HG02970 (cell line): ENCODE measurements at regions not wholly inside any gene's neighbourhood (a gene's known extent, or its start where the extent isn't known, plus 50 kb on each side); places are given as distances from the start of the nearest gene placed in this dataset.

Experiments
- ATAC-seq: cut with Tn5 transposase; IDR thresholded peaks from one replicate; pipeline ENCODE4 v1.9.1; 2021; ENCODE audit warnings: mild to moderate bottlenecking, moderate library complexity, moderate number of reproducible peaks; ENCODE audit not compliant: unreplicated experiment, low FRiP score

DNA sequence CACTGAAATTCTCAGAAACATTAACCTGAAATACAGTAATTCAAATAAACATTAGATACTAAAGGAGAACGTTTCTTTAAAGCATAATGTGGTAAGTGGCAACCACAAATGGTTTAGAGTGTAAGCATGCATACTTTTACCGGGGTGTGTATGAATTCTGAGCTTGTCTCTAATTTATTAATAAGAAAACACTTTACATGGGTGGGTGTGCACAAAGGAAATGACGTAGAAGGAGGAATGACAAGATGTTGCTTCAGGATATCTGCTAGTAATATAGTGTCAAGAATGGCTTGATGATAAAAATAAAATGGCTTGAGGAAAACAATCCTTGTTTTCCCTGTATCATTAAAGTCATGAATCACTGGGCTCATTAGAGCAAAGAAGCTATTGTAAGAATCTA is 92.5 kb downstream of the ARL4A start:
- ATAC-seq = no peak

DNA sequence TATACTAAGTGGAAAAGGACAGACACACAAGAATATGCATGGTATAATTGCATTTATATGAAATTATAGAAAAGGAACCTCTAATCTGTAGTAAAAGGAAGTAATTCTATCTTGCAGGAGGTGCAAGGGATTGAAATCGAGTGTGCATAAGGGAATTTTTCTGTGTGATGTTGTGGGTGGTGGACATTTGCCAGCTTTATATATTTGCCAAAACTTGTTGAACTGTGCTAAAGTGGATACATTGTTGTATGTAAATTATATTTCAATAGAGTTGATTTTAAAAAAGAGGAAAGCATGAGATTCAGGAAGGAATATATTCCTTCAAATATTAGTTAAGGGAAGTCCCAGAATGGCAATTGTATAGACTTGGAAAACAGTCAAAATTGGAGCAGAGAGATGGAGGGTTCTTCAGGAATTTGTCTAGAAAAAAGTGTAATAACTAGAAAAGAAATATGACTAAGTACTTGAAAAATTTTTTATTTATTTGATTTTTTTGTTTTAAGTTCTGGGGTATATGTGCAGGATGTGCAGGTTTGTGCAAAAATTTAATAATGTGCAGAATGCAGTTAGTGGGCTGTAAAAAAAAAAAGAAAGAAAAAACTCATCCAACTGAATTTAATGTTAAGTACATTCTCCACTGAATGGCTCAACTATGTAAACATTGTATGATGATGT is 96.1 kb downstream of the ARL4A start:
- no peak for ATAC-seq

DNA sequence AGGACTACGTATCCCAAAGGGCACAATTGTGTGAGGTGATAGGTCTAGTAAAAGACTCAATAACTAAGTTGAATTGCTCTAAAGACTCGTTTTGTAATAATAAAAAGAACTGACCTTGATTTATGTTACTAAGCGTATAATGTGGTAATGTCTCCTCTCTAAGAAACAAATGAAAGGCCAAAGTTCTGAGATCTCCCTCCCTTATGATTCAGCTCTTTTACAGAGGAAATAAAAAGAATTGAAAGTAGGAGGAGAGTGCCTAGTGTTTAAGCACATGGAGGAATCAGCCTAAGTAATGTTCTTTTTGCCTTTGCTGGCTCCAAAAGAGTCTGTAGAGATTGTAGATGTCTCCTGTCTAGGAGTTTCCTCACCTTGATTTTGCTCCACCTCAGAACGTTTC is 98.0 kb downstream of the ARL4A start:
- no peak for ATAC-seq

DNA sequence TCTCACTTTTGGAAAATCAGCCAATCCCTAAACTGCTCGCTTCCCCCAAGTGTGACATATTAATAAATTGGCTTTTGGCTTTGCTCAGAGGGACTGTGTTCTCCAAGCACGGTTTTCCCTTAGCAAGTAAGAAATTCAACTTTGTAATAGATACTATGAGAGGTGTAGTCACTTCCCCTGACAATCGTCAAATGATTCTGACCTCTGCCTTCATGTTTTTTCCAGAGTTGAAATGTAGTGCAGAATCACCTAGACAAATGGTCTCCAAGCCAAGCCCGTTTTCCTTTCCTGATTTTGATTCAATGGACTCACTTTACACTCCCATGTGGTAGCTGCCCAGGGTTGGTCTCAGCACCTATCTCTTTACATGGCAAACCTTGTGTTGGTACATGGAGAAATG is 99.1 kb downstream of the ARL4A start:
- no peak for ATAC-seq

DNA sequence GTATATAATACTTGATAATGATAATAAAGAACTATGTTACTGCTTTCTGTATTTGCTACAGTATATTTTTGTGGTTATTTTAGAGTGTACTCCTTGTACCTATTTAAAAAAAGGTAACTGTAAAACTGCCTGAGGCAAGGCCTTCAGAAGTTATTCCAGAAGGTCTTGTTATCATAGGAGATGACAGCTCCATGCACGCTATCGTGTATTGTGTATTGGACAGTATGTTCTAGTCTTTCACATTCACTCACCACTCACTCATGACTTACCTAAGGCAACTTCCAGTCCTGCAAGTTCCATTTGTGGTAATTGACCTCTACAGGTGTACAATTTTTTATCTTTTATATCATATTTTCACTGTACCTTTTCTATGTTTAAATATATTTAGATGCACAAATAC is 100.7 kb downstream of the ARL4A start:
- no peak for ATAC-seq

DNA sequence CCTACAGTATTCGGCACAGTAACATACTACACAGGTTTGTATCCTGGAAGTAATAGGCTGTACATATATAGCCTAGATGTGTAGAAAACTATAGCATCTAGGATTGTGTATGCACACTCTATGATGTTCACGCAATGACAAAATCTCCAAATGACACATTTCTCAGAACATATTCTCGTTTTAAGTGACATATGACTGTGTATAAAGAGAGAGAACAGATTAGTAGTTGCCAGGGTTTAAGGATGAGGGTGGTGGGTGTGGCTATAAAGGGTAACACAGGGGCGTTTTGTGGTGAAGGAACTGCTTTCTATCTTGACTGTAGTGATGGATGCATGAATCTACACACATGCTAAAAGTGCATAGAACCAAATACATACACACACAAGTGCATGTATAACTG is 101.2 kb downstream of the ARL4A start:
- no peak for ATAC-seq

DNA sequence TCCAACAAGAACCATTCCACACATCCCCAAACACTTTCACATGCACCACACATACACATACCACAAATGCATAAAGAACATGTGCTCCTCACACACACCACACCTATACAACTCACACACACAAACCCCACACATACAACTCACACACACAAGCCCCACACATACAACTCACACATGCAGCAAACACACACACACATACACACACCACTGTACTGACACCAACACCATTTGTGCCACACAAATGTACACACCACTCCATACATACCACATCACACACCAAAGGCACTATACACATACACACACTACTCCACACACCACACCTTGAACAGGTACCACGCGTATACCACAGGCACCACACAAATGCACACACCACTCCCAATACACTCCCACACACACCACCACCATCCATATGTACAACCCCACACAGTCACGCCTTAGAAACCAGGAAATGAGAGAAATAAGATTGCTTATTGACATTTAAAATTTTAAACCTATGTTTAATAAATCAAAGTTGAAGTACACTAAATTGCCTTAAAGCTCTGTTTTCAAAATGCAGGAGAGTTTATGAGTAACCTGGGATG is 107.4 kb downstream of the ARL4A start:
- no peak for ATAC-seq

DNA sequence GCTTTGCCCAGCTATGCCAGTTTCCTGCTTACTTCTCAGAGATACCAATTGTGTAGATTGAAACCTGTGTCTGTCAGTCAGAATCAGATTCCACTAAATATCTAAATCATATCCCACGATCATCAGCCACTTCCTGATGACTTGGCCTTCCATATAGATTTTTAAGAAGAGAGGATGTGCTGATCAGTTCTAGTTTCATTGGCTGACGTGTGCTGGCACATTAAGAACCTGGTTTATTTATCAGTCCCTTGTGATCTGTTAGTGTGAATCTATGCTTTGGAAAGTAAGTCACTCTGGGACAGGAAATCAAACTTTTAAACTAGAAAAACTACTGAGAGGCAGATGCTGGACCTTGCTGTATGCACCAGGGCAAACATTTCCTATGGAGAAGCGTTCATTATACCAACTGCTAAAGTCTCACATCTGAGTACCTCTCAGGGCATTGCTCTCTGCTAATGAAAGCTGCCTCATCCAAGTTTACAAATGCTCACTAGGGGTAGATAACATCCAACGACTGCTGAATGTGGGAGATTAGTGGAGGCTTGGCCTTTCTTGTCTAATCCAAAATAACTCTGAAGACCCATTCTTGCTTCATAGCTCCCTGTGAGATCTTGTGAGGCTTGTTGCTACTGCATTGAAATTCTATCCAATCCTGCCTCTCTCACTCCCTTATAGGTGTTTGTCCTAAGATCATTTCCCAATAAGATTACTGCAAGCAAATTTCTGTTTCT is 109.1 kb downstream of the ARL4A start:
- ATAC-seq = no peak

DNA sequence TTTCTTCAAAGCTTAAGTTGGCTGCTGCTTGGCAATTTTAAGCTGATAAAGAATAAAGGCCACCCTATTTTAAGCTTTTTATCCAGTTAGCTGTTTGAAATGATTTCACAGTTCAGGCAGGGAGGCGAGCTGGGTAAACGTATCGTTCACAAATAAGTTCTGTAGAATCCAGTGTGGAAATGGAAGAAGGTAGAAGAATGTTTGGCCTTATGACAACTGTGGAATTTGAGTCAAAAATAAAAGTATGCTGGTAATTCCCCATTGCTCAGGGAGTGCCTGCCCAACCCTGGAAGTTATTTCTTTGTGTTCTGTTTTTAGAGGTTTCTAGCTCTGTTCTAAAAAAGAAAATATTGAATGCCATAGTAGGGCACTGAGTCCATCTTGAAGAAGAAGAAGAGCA is 113.1 kb downstream of the ARL4A start:
- ATAC-seq = no peak

DNA sequence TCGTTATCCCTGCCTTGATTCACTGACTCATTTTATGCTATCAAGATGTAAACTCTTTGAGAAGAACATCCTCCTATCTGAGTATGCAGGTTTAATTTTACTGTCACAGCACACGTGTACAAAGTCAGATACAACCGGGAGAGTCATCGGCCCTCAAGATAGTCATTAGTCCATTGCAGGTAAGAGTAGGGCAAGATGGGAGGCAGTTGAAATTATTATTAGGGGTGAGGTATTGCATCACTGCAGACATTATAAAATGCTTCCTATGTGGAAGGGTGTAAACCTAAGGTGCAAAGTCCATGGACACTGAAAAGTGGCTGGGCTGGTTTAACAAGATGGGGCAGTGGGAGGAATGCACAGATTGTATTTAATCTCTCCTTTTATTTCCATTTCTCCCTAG is 113.7 kb downstream of the ARL4A start:
- no peak for ATAC-seq

DNA sequence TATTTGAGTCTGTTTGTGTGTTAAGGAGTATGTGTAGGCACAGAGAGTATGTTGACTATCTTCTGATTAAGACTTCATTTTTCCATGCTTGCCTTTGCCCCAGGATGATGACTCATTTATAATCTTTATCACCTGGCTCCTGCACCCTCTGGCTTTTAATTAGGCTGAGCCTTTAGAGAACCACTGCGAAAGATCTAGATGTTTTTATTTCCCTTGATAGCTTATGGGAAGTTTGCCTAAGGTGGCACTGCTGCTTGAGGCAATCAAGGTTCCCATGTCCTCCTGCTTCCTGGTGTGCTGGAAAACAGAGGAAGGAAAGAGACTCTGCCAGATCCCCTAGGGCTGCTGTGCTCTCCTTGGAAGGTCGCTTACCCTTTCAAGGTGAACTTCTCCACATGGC is 114.6 kb downstream of the ARL4A start:
- ATAC-seq = no peak

DNA sequence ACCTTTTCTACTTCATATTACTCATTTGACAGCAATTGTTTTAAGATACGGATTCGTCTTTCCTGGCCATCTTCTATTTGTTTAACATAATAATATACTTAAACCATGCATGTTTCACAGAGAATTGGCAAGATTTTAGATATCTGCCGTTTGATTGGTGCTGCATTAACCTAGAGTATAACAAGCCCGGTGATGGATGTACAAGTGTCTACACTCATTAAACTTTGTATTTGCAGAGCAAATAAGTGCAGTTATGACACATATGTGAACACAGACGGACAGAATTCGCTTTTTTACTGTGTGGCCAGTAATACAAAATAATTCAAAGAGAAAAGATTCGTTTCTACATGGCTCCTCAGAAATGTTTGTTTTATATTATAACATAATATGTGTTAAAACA is 116.1 kb downstream of the ARL4A start:
- no peak for ATAC-seq

DNA sequence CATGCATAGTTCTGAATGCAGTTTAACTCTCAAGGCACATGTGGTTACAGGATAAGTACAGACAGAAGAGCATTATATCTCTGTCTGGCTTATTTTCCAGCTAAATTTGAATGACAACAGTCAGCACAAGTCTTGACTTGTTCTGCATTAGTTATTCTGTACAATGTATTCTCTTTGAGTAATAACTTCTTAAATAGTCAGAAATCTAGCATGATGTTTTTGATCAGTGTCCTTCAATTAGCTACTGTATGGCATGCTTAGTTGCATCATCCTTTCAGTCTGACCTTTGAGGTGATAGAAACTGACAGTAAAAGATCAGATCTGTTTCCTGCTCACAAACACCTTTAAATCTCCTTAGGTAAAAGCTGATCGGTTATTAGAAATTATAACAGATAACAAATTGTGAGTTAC is 118.1 kb downstream of the ARL4A start:
- ATAC-seq = no peak

DNA sequence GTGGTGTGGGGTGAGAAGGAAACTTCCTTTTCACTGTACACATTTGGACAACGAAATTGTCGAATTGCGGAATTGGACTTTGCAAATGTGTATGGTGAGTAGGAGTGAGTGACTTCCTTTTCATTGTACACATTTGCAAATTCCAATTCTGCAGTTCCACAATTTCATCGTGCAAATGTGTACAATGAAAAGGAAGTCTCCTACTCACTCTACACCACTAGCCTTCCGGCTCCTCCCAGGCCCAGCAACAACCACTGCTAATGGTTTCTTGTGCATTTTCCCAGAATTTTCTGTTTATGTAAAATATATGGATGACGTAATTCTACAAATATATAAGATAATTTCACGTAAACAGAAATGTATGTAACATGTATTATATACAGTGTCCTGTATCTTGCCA is 118.5 kb downstream of the ARL4A start:
- no peak for ATAC-seq

DNA sequence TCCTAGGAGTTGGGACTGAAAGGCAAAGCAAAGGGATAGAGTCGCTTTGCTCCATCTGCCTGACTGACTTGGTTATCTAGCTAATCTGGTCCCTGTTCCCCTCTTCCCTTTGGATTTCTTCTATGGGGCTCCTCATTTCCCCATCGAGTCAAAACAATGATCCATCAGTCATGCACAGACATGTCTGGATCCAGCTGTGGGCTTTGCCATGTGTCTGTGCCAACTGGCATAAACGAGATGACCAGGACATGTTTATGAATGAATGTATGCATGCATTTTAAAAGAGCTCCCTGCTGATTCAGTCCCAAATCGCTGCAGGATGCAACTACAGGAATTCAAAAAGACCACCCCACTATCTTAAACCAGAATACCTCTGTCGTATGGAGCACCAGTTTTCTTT is 122.0 kb downstream of the ARL4A start:
- no peak for ATAC-seq

DNA sequence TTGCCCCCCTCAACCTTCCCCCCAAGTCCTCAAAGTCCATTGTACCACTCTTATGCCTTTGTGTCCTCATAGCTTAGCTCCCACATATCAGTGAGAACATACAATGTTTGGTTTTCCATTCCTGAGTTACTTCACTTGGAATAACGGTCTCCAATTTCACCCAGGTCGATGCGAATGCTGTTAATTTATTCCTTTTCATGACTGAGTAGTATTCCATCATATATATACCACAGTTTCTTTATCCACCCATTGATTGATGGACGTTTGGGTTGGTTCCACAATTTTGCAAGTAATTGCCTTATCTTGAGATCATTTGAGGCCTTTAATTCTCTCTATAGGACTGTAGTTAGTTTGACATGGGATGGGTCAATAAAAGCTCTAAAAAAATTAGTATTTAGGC is 124.7 kb downstream of the ARL4A start:
- ATAC-seq = no peak

DNA sequence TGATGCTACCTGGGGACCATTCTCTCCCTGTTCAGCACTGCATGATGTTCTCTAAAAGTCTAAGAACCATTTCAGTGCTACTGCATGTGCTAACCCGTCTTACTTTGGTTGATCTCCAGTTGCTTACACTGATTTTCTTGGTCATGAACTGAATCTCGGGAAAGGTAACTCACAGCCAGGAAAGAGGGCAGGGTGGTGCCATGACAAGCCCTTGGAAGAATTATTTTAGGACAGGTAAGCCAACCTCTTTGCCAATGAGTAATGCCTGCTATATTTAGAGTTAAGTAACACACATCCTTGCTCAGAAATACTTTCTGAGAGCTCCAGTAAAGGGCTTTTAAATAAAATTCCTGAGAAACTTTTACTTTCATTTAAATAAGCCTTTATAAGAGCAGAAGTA is 126.7 kb downstream of the ARL4A start:
- ATAC-seq = no peak

DNA sequence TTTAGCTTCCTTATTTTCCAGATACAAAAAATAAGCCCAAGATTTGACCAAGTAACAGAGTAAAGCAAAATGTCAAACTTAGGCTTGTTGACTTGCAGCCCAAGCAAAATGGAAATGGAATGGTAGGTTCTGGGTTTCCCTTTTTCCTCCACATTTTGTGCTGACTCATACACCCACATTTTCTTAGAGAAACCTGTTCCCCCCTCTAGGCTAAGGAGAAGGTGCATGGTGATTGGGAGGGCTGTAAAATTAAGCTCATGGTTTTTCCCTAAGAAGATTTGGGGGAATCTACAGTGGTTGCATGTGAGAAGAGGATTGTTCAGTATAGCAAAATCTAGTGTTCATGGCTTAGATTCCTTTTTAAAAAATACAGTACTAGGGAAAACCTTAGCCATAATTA is 127.4 kb downstream of the ARL4A start:
- ATAC-seq = no peak

DNA sequence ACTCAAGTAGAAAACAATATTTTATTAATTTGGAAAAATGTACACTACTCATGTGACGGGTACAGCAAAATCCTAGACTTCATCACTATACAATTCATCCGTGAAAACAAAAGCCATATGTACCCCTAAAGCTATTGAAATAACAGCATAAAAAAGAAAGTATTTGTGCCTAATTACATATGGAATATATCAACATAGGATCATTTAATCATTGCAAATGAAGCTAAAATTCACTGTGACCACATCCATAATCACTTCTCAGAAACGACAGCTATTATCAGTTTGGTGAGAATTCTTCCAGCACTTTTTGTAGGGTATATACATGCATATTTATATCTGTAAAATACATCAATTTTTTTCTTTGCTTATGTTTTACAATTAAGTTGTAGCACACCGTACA is 128.0 kb downstream of the ARL4A start:
- no peak for ATAC-seq

DNA sequence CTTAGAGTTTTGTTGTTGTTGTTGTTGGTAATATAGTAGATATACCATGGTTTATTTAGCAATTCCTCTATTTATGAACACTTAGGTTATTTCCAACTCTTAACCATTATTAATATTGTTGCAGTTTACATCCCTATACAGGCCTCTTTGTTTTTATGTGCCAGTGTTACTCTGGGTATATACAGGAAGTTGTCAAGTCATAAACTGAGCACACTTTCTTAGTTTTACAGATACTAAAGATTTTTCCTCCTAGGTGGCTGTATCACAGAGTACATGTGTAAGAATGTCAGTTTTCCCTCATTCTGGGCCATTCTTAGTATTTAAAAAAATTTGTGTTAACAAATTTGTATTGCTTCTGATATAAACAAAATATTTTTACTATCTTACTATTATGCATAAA is 128.4 kb downstream of the ARL4A start:
- ATAC-seq = no peak

DNA sequence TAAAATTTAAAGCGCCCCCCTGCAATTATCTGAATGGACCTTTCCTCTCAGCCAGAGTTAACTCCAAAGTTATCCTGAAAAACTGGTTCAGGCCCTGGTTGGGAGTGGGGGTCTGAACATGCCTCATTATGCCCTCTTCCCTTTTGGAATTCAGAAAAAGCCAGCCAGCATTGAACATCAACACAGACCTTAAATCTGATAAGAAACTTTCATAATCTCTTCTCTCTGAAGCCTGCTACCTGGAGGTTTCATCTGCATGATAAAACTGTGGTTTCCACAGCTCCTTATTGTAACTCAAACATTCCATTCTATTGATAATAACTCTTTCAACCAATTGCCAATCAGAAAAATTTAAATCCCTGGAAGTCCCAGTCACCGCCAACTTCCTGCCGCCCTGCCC is 133.3 kb downstream of the ARL4A start:
- ATAC-seq = no peak

DNA sequence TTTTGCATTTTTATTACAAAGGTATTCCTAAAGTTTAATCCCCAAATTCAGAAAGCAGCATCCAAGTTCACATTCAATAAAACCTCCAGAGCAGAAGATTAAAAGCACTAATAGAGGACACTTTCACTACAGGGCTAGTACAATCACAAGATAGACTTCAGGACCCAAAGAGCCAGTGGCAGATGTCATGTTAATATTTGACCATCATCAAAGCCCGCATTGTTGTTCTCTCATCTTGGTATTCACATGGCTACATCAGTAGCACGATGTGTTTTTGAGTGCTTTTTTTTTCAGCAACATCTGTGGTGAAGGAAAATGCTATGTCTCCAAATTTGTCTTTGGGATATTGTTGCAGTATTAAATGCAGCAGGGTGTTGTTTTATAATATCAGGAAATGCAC is 134.3 kb downstream of the ARL4A start:
- no peak for ATAC-seq
